Endothelial cell of umbilical vein (primary cell): ENCODE measurements at regions not wholly inside any gene's neighbourhood (a gene's known extent, or its start where the extent isn't known, plus 50 kb on each side); places are given as distances from the start of the nearest gene placed in this dataset.

Source experiments
- BruUV-seq: library from RNA; stranded (reverse); fragments of 400-500 nt; replicated peaks from 2 replicates; lab custom pipeline; 2021; lab: Mats Ljungman, UMichigan
- CTCF ChIA-PET: fragments of 300-600, 350-600 bp; sonication (Branson Sonifier 250); formaldehyde crosslinking; loops from one replicate; lab custom pipeline; 2021; ENCODE audit warnings: antibody characterized with exemption, inconsistent platforms; lab: Charles Lee
- POLR2A ChIA-PET: fragments of 300-600, 350-600 bp; sonication (Branson Sonifier 250); formaldehyde crosslinking; loops from one replicate; lab custom pipeline; 2021; ENCODE audit warnings: antibody characterized with exemption, inconsistent platforms; lab: Charles Lee
- DNase-seq: peaks from one replicate; pipeline ENCODE4 v3.0.0-alpha.2; 2011; ENCODE audit warnings: low read depth, low spot score
- FAIRE-seq: peaks from 2 replicates; lab custom pipeline; 2011; peaks lifted over from hg19 to GRCh38; lab: Jason Lieb, UNC
- H2AFZ ChIP-seq: 2 replicates; pipeline ENCODE4 v1.6.0; 2012; ENCODE audit warnings: low read depth, low read length, control low read depth, inconsistent platforms
- H3K27ac ChIP-seq: 2 replicates; pipeline ENCODE4 v1.5.1; 2011; ENCODE audit warnings: low read depth, mild to moderate bottlenecking, control low read depth, low read length, moderate library complexity; ENCODE audit not compliant: insufficient read depth
- H3K27me3 ChIP-seq, 2 experiments: 2 replicates each; pipeline versions ENCODE4 v1.6.0 to v1.6.1; 2011; ENCODE audit warnings: low read length in 2 of 2, mixed read lengths in 1 of 2; ENCODE audit not compliant: control insufficient read depth in 2 of 2, insufficient read depth in 2 of 2
- H3K36me3 ChIP-seq, 2 experiments: 2 replicates in 1 of 2; 3 replicates in 1 of 2; pipeline ENCODE4 v1.5.1; 2011; ENCODE audit warnings: low read length in 2 of 2, mild to moderate bottlenecking in 1 of 2, moderate library complexity in 1 of 2; ENCODE audit not compliant: control insufficient read depth in 2 of 2, insufficient read depth in 2 of 2; ENCODE audit errors: extremely low read depth in 1 of 2
- H3K4me1 ChIP-seq: 3 replicates; pipeline ENCODE4 v1.5.1; 2011; ENCODE audit warnings: mild to moderate bottlenecking, low read length; ENCODE audit not compliant: control insufficient read depth, insufficient read depth; ENCODE audit errors: extremely low read depth
- H3K4me2 ChIP-seq: 2 replicates; pipeline ENCODE4 v1.6.1; 2011; ENCODE audit warnings: low read length, control low read depth, mixed read lengths; ENCODE audit not compliant: insufficient read depth
- H3K4me3 ChIP-seq, 3 experiments: fragments of 200-600 bp in 1 of 3; sonication (generic), shearing (Covaris generic) in 1 of 3; replicated peaks in 1 of 3; 2 replicates each; pipeline ENCODE4 v1.5.1; 2011 to 2016; ENCODE audit warnings: control low read depth in 3 of 3, low read length in 3 of 3, mild to moderate bottlenecking in 2 of 3, inconsistent platforms in 1 of 3, low read depth in 1 of 3, moderate library complexity in 1 of 3; ENCODE audit not compliant: insufficient read depth in 1 of 3
- H3K79me2 ChIP-seq: 2 replicates; pipeline ENCODE4 v1.6.0; 2012; ENCODE audit warnings: low read length, inconsistent platforms; ENCODE audit not compliant: control insufficient read depth, insufficient read depth
- H3K9ac ChIP-seq: replicated peaks from 2 replicates; pipeline ENCODE3; 2011; ENCODE audit warnings: low read length, control low read depth; ENCODE audit not compliant: insufficient read depth; ENCODE audit errors: extremely low read depth
- H3K9me1 ChIP-seq: replicated peaks from 3 replicates; pipeline ENCODE4 v1.6.0; 2011; ENCODE audit warnings: mild to moderate bottlenecking, low read length; ENCODE audit not compliant: control insufficient read depth, insufficient read depth; ENCODE audit errors: extremely low read depth
- H3K9me3 ChIP-seq: replicated peaks from 2 replicates; pipeline ENCODE4 v1.5.1; 2012; ENCODE audit warnings: low read length, inconsistent platforms; ENCODE audit not compliant: control insufficient read depth, insufficient read depth
- H4K20me1 ChIP-seq: replicated peaks from 2 replicates; pipeline ENCODE3; 2011; ENCODE audit warnings: mild to moderate bottlenecking, low read length; ENCODE audit not compliant: control insufficient read depth, insufficient read depth; ENCODE audit errors: extremely low read depth
- EZH2 ChIP-seq: IDR thresholded peaks from 2 replicates; pipeline ENCODE4 v1.6.1; 2012; ENCODE audit warnings: borderline replicate concordance, low read depth, mild to moderate bottlenecking, moderate library complexity, low read length, inconsistent platforms; ENCODE audit not compliant: severe bottlenecking
- FOS ChIP-seq: IDR thresholded peaks from 2 replicates; pipeline ENCODE4 v1.6.1; 2011; ENCODE audit warnings: mild to moderate bottlenecking, low read length, moderate library complexity, borderline replicate concordance; ENCODE audit not compliant: insufficient read depth
- GATA2 ChIP-seq: IDR thresholded peaks from 2 replicates; pipeline ENCODE4 v1.7.0; 2011; ENCODE audit warnings: low read depth, mild to moderate bottlenecking, moderate library complexity, mixed read lengths, low read length; ENCODE audit not compliant: insufficient read length, insufficient read depth
- JUN ChIP-seq: IDR thresholded peaks from 2 replicates; pipeline ENCODE4 v1.6.1; 2011; ENCODE audit warnings: borderline replicate concordance, low read depth; ENCODE audit not compliant: insufficient read length, insufficient read depth
- MAX ChIP-seq: IDR thresholded peaks from 2 replicates; pipeline ENCODE4 v1.6.1; 2011; ENCODE audit not compliant: insufficient read depth, insufficient read length
- MYC ChIP-seq: IDR thresholded peaks from one replicate; pipeline ENCODE4 v1.6.1; 2011; ENCODE audit warnings: mild to moderate bottlenecking, low read depth, low read length
- POLR2A ChIP-seq: IDR thresholded peaks from 2 replicates; pipeline ENCODE4 v1.6.1; 2012; ENCODE audit warnings: low read depth, mild to moderate bottlenecking, control low read depth, low read length
- POLR2AphosphoS5 ChIP-seq: IDR thresholded peaks from 2 replicates; pipeline ENCODE4 v1.6.1; 2012; ENCODE audit warnings: low read depth, mild to moderate bottlenecking, control low read depth, low read length, moderate library complexity; ENCODE audit not compliant: insufficient read depth
- dilution Hi-C: fragments of 300-500 bp; cut with MboI; formaldehyde crosslinking; loops from one replicate; pipeline ENCODE4 v1.15.0; 2019; ENCODE audit warnings: low sequenced_read_pairs; ENCODE audit not compliant: extremely low pct_ligation_motif_present
- intact Hi-C: fragments of 100-400 bp; cut with micrococcal nuclease; formaldehyde crosslinking; loops from one replicate; pipeline ENCODE4 v1.10.0; 2022
- TF ChIP-seq, protein P1 (sequence below), 2 donors: IDR thresholded peaks; 1 replicate in 1 of 2; 2 replicates in 1 of 2; pipeline ENCODE4 v1.5.1; 2011; ENCODE audit warnings: low read length in 2 of 2, mild to moderate bottlenecking in 2 of 2, moderate library complexity in 2 of 2, control low read depth in 1 of 2, inconsistent platforms in 1 of 2, low read depth in 1 of 2; ENCODE audit not compliant: insufficient read depth in 1 of 2; ENCODE audit errors: extremely low read depth in 1 of 2

GRCh38 chr19:29364224-29364726 lies 151.3 kb upstream of the UQCRFS1 start:
- H3K4me2 ChIP-seq = no peak overlapping the region
- H3K27me3 ChIP-seq = no peaks in the 10 kb centered on the region
- DNase-seq (no peak), FAIRE-seq (no peak)
- no peaks in the 10 kb centered on the region for H3K36me3 ChIP-seq
- H4K20me1 ChIP-seq = no peaks in the 10 kb centered on the region
- H3K9me1 ChIP-seq = no peaks in the 10 kb centered on the region
- no peak overlapping the region for H2AFZ ChIP-seq
- H3K79me2 ChIP-seq = no peaks in the 10 kb centered on the region
- H3K9me3 ChIP-seq = no peaks in the 10 kb centered on the region
- H3K9ac ChIP-seq = no peak overlapping the region
- intact Hi-C loops (no loop called here), dilution Hi-C loops (no loop called here)
- H3K4me1 ChIP-seq = no peaks in the 10 kb centered on the region
- POLR2A ChIA-PET = no interaction called here
- no peak overlapping the region for H3K27ac ChIP-seq
- TF ChIP-seq, protein P1, sequence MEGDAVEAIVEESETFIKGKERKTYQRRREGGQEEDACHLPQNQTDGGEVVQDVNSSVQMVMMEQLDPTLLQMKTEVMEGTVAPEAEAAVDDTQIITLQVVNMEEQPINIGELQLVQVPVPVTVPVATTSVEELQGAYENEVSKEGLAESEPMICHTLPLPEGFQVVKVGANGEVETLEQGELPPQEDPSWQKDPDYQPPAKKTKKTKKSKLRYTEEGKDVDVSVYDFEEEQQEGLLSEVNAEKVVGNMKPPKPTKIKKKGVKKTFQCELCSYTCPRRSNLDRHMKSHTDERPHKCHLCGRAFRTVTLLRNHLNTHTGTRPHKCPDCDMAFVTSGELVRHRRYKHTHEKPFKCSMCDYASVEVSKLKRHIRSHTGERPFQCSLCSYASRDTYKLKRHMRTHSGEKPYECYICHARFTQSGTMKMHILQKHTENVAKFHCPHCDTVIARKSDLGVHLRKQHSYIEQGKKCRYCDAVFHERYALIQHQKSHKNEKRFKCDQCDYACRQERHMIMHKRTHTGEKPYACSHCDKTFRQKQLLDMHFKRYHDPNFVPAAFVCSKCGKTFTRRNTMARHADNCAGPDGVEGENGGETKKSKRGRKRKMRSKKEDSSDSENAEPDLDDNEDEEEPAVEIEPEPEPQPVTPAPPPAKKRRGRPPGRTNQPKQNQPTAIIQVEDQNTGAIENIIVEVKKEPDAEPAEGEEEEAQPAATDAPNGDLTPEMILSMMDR (IDR thresholded peaks at IDR 0.05; ENCODE audit: extremely low read depth in 1 of 2, insufficient read depth in 1 of 2, low read depth in 1 of 2, low read length in 2 of 2) = no peak
- TF ChIP-seq MAX = no peak
- CTCF ChIA-PET = no interaction called here
- H3K4me3 ChIP-seq = no peak overlapping the region
- no TSS peak for BruUV-seq

DNA sequence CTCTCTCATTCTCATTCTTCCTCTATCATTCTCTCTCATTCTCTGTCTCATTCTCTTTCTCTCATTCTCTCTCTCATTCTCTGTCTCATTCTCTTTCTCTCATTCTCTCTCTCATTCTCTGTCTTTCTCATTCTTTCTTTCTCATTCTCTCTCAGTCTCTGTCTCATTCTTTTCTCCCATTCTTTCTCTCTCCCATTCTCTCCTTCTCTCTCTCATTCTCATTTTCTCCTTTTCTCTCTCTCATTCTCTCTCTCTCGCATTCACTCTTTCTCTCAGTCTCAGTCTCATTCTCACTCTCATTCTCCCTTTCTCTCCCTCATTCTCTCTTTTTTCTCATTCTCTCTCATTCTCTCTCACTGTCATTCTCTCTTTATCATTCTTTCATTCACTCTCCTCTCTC lies 152.0 kb upstream of the UQCRFS1 start:
- no peak overlapping the region for H2AFZ ChIP-seq
- H3K27ac ChIP-seq = no peak overlapping the region
- H3K36me3 ChIP-seq = no peaks in the 10 kb centered on the region
- dilution Hi-C loops (no loop called here), intact Hi-C loops (no loop called here)
- no peak overlapping the region for H3K9ac ChIP-seq
- no peak overlapping the region for H3K4me3 ChIP-seq
- no peak for FAIRE-seq
- no peaks in the 10 kb centered on the region for H4K20me1 ChIP-seq
- H3K9me1 ChIP-seq = no peaks in the 10 kb centered on the region
- no peak overlapping the region for H3K4me2 ChIP-seq
- no peaks in the 10 kb centered on the region for H3K79me2 ChIP-seq
- no peak for TF ChIP-seq EZH2
- no peak for TF ChIP-seq POLR2AphosphoS5
- no peak for TF ChIP-seq JUN
- no peak for TF ChIP-seq GATA2
- TF ChIP-seq MAX = no peak
- TF ChIP-seq FOS = no peak
- TF ChIP-seq, protein P1 (IDR thresholded peaks at IDR 0.05; ENCODE audit: extremely low read depth in 1 of 2, insufficient read depth in 1 of 2, low read depth in 1 of 2, low read length in 2 of 2) = no peak
- TF ChIP-seq MYC = no peak
- TF ChIP-seq POLR2A = no peak
- DNase-seq = no peak
- H3K27me3 ChIP-seq = no peaks in the 10 kb centered on the region
- no peaks in the 10 kb centered on the region for H3K9me3 ChIP-seq
- CTCF ChIA-PET = no interaction called here
- H3K4me1 ChIP-seq = no peaks in the 10 kb centered on the region
- POLR2A ChIA-PET = no interaction called here
- no TSS peak for BruUV-seq
